GM18526 (cell line): ENCODE measurements at regions not wholly inside any gene's neighbourhood (a gene's known extent, or its start where the extent isn't known, plus 50 kb on each side); places are given as distances from the start of the nearest gene placed in this dataset.

ENCODE experiments used
- POLR2A ChIP-seq: IDR thresholded peaks from 3 replicates; pipeline ENCODE4 v1.6.1; 2011; ENCODE audit not compliant: insufficient read length; ENCODE audit errors: extremely low read depth

GRCh38 chr13:30024125-30024865 is 173.9 kb upstream of the UBL3 start:
- TF ChIP-seq POLR2A, result no peak

- no peak for TF ChIP-seq POLR2A
Observed at GRCh38 chr13:30023196-30023895, 172.9 kb upstream of the UBL3 start.

- TF ChIP-seq POLR2A, result no peak
Observed at GRCh38 chr13:30022796-30023195, 172.4 kb upstream of the UBL3 start.

- no peak for TF ChIP-seq POLR2A
Observed at GRCh38 chr13:30022256-30022655, 171.8 kb upstream of the UBL3 start.

- TF ChIP-seq POLR2A, result no peak
Observed at GRCh38 chr13:30021611-30022010, 171.2 kb upstream of the UBL3 start.

- TF ChIP-seq POLR2A, result no peak
Observed at GRCh38 chr13:30020726-30021312, 170.4 kb upstream of the UBL3 start.

- TF ChIP-seq POLR2A, result no peak
Observed at GRCh38 chr13:30019648-30020626, 169.5 kb upstream of the UBL3 start.

GRCh38 chr13:30017880-30018279 is 167.5 kb upstream of the UBL3 start:
- TF ChIP-seq POLR2A, result no peak

- no peak for TF ChIP-seq POLR2A
Observed at GRCh38 chr13:30016398-30016797, 166.0 kb upstream of the UBL3 start.

- TF ChIP-seq POLR2A, result no peak
Observed at GRCh38 chr13:30009411-30009810, 159.0 kb upstream of the UBL3 start.

GRCh38 chr13:30006246-30006645 is 155.8 kb upstream of the UBL3 start:
- no peak for TF ChIP-seq POLR2A

GRCh38 chr13:30004204-30004603 is 153.8 kb upstream of the UBL3 start:
- TF ChIP-seq POLR2A, result no peak

GRCh38 chr13:30002577-30002976 is 152.2 kb upstream of the UBL3 start:
- TF ChIP-seq POLR2A, result no peak

- no peak for TF ChIP-seq POLR2A
Observed at GRCh38 chr13:30000370-30000765, 150.0 kb upstream of the UBL3 start.
